HL-60 (cell line): ENCODE measurements at regions not wholly inside any gene's neighbourhood (a gene's known extent, or its start where the extent isn't known, plus 50 kb on each side); places are given as distances from the start of the nearest gene placed in this dataset.
"Not testable (repeated sequence)": the region's sequence is repeated elsewhere in the genome, so short reads cannot be mapped to it uniquely, and the experiment has no call there.

Experiments used
- DNase-seq, 2 experiments: peaks; one replicate each; pipeline ENCODE4 v3.0.0-alpha.2; 2010 to 2020; ENCODE audit warnings: low read depth in 1 of 2, low spot score in 1 of 2
- H3K27ac ChIP-seq: fragments of 250-450 bp; sonication (Bioruptor Pico); replicated peaks from 2 replicates; pipeline ENCODE4 v1.5.1; 2020; ENCODE audit warnings: mild to moderate bottlenecking, moderate library complexity
- H3K27me3 ChIP-seq: fragments of 250-450 bp; sonication (Bioruptor Pico); 2 replicates; pipeline ENCODE4 v1.5.1; 2021; ENCODE audit warnings: mild to moderate bottlenecking, moderate library complexity; ENCODE audit not compliant: insufficient read depth, poor library complexity, severe bottlenecking
- H3K4me3 ChIP-seq: replicated peaks from 2 replicates; pipeline ENCODE4 v1.5.1; 2011; ENCODE audit warnings: mild to moderate bottlenecking, control low read depth, low read length; ENCODE audit not compliant: insufficient read depth
- GABPA ChIP-seq: IDR thresholded peaks from 2 replicates; pipeline ENCODE4 v1.6.1; 2012; ENCODE audit warnings: low read depth
- POLR2AphosphoS5 ChIP-seq: IDR thresholded peaks from 2 replicates; pipeline ENCODE4 v1.6.1; 2012; ENCODE audit warnings: low read depth
- SPI1 ChIP-seq: IDR thresholded peaks from 2 replicates; pipeline ENCODE4 v1.6.1; 2012; ENCODE audit warnings: low read depth, mild to moderate bottlenecking, borderline replicate concordance
- TF ChIP-seq, protein P1 (sequence below): IDR thresholded peaks from 2 replicates; pipeline ENCODE4 v1.6.1; 2012; ENCODE audit warnings: low read depth; ENCODE audit not compliant: insufficient replicate concordance
- TF ChIP-seq, protein P2 (sequence below): IDR thresholded peaks from one replicate; pipeline ENCODE4 v1.5.1; 2011; ENCODE audit warnings: low read length, control low read depth, inconsistent platforms; ENCODE audit not compliant: insufficient read depth

DNA sequence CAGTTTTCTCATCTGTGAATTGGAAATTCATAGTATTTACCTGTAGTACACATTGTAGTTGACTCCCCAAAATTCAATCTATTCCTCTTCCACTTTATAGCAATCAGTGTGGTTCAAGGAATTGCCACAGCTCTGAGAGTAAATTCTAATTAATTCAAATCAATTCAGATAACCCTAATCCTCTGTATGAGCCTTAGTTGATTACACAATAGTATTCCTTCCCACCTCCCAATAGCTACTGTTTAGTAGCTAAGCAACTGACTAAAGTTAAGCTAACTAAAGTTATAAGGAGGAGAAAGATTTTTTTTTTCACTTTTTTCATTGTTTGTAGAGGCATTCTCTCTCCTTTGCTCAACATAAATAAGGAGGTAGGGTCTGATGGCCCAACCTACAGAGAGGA, 77.5 kb downstream of the ARRDC3 start:
- Histone ChIP-seq H3K4me3 (no peak overlapping the region), H3K27ac (no peak overlapping the region), H3K27me3 (no peaks in the 10 kb centered on the region)
- TF ChIP-seq SPI1 (no peak), POLR2AphosphoS5 (no peak), GABPA (no peak)
- TF ChIP-seq, protein P1, sequence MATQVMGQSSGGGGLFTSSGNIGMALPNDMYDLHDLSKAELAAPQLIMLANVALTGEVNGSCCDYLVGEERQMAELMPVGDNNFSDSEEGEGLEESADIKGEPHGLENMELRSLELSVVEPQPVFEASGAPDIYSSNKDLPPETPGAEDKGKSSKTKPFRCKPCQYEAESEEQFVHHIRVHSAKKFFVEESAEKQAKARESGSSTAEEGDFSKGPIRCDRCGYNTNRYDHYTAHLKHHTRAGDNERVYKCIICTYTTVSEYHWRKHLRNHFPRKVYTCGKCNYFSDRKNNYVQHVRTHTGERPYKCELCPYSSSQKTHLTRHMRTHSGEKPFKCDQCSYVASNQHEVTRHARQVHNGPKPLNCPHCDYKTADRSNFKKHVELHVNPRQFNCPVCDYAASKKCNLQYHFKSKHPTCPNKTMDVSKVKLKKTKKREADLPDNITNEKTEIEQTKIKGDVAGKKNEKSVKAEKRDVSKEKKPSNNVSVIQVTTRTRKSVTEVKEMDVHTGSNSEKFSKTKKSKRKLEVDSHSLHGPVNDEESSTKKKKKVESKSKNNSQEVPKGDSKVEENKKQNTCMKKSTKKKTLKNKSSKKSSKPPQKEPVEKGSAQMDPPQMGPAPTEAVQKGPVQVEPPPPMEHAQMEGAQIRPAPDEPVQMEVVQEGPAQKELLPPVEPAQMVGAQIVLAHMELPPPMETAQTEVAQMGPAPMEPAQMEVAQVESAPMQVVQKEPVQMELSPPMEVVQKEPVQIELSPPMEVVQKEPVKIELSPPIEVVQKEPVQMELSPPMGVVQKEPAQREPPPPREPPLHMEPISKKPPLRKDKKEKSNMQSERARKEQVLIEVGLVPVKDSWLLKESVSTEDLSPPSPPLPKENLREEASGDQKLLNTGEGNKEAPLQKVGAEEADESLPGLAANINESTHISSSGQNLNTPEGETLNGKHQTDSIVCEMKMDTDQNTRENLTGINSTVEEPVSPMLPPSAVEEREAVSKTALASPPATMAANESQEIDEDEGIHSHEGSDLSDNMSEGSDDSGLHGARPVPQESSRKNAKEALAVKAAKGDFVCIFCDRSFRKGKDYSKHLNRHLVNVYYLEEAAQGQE, result no peak
- TF ChIP-seq, protein P2, sequence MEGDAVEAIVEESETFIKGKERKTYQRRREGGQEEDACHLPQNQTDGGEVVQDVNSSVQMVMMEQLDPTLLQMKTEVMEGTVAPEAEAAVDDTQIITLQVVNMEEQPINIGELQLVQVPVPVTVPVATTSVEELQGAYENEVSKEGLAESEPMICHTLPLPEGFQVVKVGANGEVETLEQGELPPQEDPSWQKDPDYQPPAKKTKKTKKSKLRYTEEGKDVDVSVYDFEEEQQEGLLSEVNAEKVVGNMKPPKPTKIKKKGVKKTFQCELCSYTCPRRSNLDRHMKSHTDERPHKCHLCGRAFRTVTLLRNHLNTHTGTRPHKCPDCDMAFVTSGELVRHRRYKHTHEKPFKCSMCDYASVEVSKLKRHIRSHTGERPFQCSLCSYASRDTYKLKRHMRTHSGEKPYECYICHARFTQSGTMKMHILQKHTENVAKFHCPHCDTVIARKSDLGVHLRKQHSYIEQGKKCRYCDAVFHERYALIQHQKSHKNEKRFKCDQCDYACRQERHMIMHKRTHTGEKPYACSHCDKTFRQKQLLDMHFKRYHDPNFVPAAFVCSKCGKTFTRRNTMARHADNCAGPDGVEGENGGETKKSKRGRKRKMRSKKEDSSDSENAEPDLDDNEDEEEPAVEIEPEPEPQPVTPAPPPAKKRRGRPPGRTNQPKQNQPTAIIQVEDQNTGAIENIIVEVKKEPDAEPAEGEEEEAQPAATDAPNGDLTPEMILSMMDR, result no peak
- DNase-seq, result no peak

DNA sequence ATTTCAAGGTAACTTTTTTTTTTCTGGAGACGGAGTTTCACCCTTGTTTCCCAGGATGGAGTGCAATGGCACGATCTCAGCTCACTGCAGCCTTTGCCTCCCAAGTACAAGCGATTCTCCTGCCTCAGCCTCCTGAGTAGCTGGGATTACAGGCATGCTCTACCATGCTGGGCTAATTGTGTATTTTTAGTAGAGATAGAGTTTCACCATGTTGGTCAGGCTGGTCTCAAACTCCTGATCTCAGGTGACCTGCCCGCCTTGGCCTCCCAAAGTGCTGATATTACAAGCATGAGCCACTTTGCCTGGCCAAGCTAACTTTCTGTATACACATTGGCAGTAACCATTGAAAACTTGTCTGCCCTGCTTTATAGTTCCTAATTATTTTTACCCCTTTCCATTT, 79.1 kb downstream of the ARRDC3 start:
- DNase-seq, H3K27me3 ChIP-seq, H3K4me3 ChIP-seq, H3K27ac ChIP-seq: not testable (repeated sequence)

DNA sequence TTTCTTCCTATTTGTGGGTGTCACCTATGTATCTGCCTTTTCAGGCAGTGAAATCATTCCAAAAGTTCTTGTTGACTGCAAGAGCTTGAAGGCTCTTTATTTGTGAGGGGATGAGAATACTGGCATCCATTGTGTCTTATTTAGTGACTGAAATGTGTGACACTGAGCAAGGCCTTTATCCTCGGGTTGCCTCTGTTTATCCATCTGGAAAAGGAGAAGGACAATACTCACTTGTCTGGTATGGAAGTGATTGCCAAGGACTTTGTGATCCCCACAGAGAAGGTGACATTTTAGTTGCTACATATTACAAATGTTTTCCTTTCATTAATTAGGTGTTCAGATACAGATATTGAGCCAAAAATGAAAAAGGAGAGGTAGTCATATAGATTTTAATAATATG, 80.2 kb downstream of the ARRDC3 start:
- no peak for DNase-seq
- TF ChIP-seq POLR2AphosphoS5, result no peak
- TF ChIP-seq, protein P1, result no peak
- TF ChIP-seq, protein P2, result no peak
- TF ChIP-seq SPI1, result no peak
- no peak for TF ChIP-seq GABPA
- Histone ChIP-seq H3K27me3 (no peaks in the 10 kb centered on the region), H3K4me3 (no peak overlapping the region), H3K27ac (no peak overlapping the region)

DNA sequence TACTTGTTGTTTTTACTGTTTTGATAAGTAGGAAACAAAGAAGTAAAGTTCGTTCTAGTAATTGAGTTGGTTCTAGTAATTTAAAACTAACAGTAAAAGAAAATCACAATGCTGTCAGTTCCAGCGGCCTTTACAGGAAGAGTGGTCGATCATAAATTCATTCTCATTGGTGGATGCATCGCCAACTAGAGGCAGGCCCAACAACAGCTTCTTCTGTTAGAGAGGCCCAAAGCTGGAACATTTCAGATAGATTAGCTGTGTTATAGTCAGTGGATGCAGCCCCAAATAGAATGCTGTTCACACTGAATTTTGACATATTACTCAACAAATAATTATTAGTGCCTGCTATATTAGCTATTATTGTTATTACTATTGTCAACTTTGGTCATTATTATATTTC, 80.8 kb downstream of the ARRDC3 start:
- no peak overlapping the region for H3K27ac ChIP-seq
- no peak for DNase-seq
- TF ChIP-seq, protein P1, result no peak
- TF ChIP-seq GABPA, result no peak
- TF ChIP-seq POLR2AphosphoS5, result no peak
- no peak for TF ChIP-seq SPI1
- TF ChIP-seq, protein P2, result no peak

More for the DNA sequence above, 80.8 kb downstream of the ARRDC3 start:
- H3K4me3 ChIP-seq, result no peak overlapping the region
- H3K27me3 ChIP-seq, result no peaks in the 10 kb centered on the region
